Motor neuron (in vitro differentiated cells): ENCODE measurements at regions not wholly inside any gene's neighbourhood (a gene's known extent, or its start where the extent isn't known, plus 50 kb on each side); places are given as distances from the start of the nearest gene placed in this dataset.
"Not testable (repeated sequence)": the region's sequence is repeated elsewhere in the genome, so short reads cannot be mapped to it uniquely, and the experiment has no call there.

Experiments used
- ATAC-seq, 8 experiments: fragments of 200-7000 bp; cut with Tn5 transposase; replicated peaks in 6 of 8; 2 replicates each; pipeline ENCODE4 v1.8.0; 2021; ENCODE audit warnings: mild to moderate bottlenecking in 8 of 8, moderate library complexity in 8 of 8
- H3K27ac ChIP-seq, 2 donors: fragments of 250-450 bp; sonication (Bioruptor Pico); 2 replicates each; pipeline ENCODE4 v1.9.0; 2021; ENCODE audit warnings: antibody characterized with exemption in 2 of 2, mild to moderate bottlenecking in 2 of 2, moderate library complexity in 1 of 2
- H3K4me1 ChIP-seq, 2 donors: fragments of 250-450 bp; sonication (Bioruptor Pico); replicated peaks in 1 of 2; 2 replicates each; pipeline ENCODE4 v1.6.1; 2021; ENCODE audit warnings: antibody characterized with exemption in 2 of 2, mild to moderate bottlenecking in 2 of 2, moderate library complexity in 1 of 2
- H3K4me3 ChIP-seq, 5 donors: fragments of 250-450 bp; sonication (Bioruptor Pico); 2 replicates each; pipeline ENCODE4 v1.9.0; 2021; ENCODE audit warnings: antibody characterized with exemption in 5 of 5, mild to moderate bottlenecking in 5 of 5, moderate library complexity in 4 of 5
- WGBS, 10 experiments: fragments of 450-650 bp; shearing (Covaris generic); methylation state at CpG; one replicate each; pipeline ENCODE4 v1.0.0; 2022; 5-methylcytosine and 5-hydroxymethylcytosine counted together
- in situ Hi-C, 9 experiments: fragments of 400-800 bp; cut with MboI; loops; one replicate each; pipeline ENCODE4 v1.15.0; 2021; ENCODE audit warnings: low sequenced_read_pairs in 9 of 9, low pct_unique_long_range_greater_than_20kb in 2 of 9; ENCODE audit not compliant: unreplicated experiment in 9 of 9

DNA sequence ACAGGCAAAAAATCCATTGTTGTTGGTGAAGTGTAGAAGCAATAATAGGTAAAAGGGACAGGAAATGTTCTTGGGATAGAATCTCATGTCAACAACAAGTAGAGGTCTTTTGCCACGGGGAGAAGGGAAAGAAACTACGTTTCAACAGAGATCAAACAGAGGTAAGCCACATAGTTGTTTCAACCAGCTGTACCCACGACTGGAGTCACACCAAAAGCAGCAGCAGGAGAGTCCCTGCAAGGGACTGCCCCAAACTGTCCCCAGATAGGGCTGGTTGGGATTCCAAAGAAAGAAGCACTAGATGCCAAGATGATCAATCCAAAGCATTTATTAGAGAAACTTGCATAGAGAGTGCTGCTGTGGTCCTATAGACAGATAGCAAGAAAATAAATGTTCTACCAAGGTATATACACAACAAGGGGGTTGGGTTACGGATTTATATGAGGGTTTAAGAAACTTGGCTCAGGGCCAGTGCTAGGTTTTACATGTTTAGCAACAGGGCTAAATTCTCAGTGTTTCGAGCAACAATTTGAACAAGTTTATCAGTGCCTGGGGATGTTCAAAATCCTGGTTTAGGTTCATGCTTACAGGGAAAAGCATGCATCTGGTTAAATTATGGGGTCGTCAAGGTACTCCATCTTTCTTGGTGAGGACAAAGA is 466.5 kb downstream of the MMUT start:
- Histone ChIP-seq H3K27ac (no peak overlapping the region), H3K4me1 (peaks cover 0 to under 1% of the 10 kb centered on the region in 2 donors), H3K4me3 (no peak overlapping the region)
- in situ Hi-C loops: no loop called here
- no peak for ATAC-seq
- 16 to 100% (median 62%) methylated on average over 1 to 6 of the region's 6 CpGs for WGBS, 10 experiments

DNA sequence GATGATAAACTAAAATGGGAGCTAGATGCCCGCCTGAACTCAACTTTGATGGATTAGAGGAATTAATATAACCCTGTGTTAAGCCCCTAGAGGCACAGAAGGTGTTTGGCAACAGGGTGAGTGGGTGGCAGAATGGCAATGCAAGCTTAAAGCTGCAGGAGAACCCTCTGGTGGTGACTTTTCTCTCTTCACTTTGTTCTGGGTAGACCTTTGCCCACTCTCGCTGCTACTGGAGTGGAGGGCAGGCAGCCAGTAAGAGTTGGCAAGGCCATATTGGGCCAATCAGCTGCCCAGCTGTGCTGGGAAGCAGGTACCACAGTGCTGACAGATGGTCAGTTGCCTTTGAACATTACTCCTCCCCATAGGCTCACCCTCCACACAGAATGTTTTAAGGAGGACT is 468.2 kb downstream of the MMUT start:
- in situ Hi-C loops: no loop called here
- no peak for ATAC-seq
- Histone ChIP-seq H3K4me1 (no peaks in the 10 kb centered on the region), H3K4me3 (no peak overlapping the region), H3K27ac (no peak overlapping the region)
- 17 to 89% (median 72%) methylated on average over 1 to 2 of the region's 2 CpGs; no CpG with 5 or more reads in 5 of the 10 experiments for WGBS, 10 experiments

DNA sequence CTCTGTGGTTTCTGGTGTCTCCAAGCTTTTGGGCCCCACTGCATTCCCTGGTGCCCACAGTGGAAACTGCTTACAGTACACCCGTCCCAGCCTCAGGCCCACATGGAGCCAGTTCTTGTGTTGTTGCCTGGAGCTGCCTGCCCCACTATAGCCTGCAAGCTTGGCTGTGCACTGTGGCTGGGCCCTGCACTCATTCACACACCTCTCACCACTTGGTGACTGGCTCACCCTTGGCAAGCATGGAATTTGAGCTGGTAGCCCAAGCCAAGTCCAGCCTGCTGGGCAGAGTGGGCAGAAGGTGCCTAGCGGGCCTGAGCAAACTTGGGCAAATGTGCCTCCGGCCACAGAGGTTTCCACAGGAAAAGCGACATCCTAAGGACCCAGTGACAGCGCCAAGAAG is 472.3 kb downstream of the MMUT start:
- Histone ChIP-seq H3K27ac (no peak overlapping the region), H3K4me1 (no peaks in the 10 kb centered on the region), H3K4me3 (no peak overlapping the region)
- WGBS, 10 experiments: 30 to 100% (median 94%) methylated on average over 1 to 4 of the region's 5 CpGs; no CpG with 5 or more reads in 3 of the 10 experiments
- ATAC-seq: peak in 1 of 8 experiments; percentile 69
- in situ Hi-C loops: no loop called here

DNA sequence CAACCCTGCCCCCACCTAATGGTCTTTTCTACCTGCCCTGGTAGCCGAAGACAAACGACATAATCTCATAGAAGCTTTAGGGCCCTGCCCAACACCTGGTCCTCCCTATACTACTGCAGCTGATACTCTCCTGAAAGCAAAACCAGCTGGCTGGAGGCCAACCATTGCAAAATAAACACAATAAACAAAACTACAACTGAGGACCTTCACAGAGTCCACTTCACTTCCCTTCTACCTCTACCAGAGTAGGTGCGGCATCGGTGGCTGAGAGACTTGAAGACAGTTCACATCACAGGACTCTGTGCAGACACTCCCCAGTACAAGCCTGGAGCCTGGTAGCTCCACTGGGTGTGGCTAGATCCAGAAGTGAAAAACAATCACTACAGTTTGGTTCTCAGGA is 476.2 kb downstream of the MMUT start:
- ATAC-seq: peak in 2 of 8 experiments; percentile 74 to 88
- Histone ChIP-seq H3K4me1 (no peaks in the 10 kb centered on the region), H3K27ac (no peak overlapping the region), H3K4me3 (no peak overlapping the region)
- 84 to 100% (median 94%) methylated on average over 2 to 4 of the region's 4 CpGs; no CpG with 5 or more reads in 5 of the 10 experiments for WGBS, 10 experiments
- in situ Hi-C loops: no loop called here

DNA sequence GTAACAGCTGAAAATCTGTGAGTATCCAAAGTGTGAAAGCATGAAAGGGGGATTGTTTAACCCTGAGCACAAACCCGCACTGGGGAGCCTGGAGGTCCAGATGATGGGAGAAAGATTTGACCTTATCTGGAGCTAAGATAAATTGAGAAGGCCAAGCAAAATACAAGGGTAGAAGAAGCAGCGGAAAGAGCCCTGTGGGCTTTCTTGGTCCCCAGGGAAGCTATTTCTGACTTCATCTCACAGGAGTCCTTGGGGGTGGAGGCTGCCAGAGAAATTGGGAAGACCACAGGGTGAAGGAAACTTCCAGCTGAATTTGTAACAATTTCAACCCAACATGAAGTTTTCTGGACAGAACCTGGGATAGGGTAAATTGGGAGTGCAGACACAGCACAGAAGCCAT is 476.9 kb downstream of the MMUT start:
- no peak for ATAC-seq
- 24 to 100% (median 92%) methylated on average over 1 to 2 of the region's 2 CpGs; no CpG with 5 or more reads in 2 of the 10 experiments for WGBS, 10 experiments
- in situ Hi-C loops: no loop called here
- Histone ChIP-seq H3K27ac (no peak overlapping the region), H3K4me3 (no peak overlapping the region), H3K4me1 (no peaks in the 10 kb centered on the region)

DNA sequence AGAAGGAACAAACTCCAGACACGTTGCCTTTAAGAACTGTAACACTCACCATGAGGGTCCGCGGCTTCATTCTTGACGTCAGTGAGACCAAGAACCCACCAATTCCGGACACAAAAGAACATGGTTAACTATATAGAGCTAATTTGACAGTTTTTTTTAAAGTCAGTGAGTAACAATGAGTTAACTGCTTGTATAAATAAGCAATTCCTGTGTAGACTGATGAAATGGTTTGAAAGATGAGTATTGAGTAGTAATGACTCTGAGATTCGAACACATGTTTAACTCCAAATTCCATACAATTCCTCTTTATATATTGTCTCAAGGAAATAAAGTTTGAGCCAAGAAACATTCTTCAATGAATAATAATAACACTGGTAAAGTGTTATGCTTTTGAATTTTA is 478.0 kb downstream of the MMUT start:
- Histone ChIP-seq H3K4me3 (no peak overlapping the region), H3K4me1 (no peaks in the 10 kb centered on the region), H3K27ac (no peak overlapping the region)
- ATAC-seq: no peak
- WGBS, 10 experiments: 39 to 97% (median 90%) methylated on average over 3 to 6 of the region's 6 CpGs; no CpG with 5 or more reads in 1 of the 10 experiments
- in situ Hi-C loops: no loop called here

DNA sequence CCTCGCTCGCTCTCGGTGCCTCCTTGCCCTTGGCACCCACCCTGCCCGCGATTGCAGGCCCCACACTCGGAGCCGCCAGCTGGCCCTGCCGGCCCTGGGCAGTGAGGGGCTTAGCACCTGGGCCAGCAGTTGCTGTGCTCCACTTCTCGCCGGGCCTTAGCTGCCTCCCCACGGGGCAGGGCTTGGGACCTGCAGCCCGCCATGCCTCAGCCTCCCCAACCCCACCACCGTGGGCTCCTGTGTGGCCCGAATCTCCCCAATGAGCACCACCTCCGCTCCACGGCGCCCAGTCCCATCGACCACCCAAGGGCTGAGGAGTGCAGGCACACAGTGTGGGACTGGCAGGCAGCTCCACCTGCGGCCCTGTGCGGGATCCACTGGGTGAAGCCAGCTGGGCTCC is 479.1 kb downstream of the MMUT start:
- H3K4me3 ChIP-seq, H3K27ac ChIP-seq, H3K4me1 ChIP-seq, in situ Hi-C loops, ATAC-seq: not testable (repeated sequence)
- 80 to 97% (median 80%) methylated on average over 1 to 5 of the region's 20 CpGs; no CpG with 5 or more reads in 7 of the 10 experiments for WGBS, 10 experiments

DNA sequence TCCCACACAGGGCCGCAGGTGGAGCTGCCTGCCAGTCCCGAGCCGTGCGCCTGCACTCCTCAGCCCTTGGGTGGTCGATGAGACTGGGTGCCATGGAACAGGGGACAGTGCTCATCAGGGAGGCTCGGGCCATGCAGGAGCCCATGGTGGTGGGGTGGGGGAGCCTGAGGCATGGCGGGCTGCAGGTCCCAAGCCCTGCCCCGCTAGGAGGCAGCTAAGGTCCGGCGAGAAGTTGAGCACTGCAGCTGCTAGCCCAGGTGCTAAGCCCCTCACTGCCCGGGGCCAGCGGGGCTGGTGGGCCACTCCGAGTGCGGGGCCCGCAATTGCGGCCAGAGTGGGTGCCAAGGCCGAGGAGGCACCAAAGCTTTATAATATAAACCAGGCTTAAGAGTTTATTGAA is 479.7 kb downstream of the MMUT start:
- H3K27ac ChIP-seq: no peak overlapping the region
- WGBS, 10 experiments: 100% methylated on average over 1 to 5 of the region's 17 CpGs; no CpG with 5 or more reads in 6 of the 10 experiments
- ATAC-seq: no peak
- H3K4me1 ChIP-seq: no peaks in the 10 kb centered on the region
- in situ Hi-C loops: no loop called here
- no peak overlapping the region for H3K4me3 ChIP-seq

DNA sequence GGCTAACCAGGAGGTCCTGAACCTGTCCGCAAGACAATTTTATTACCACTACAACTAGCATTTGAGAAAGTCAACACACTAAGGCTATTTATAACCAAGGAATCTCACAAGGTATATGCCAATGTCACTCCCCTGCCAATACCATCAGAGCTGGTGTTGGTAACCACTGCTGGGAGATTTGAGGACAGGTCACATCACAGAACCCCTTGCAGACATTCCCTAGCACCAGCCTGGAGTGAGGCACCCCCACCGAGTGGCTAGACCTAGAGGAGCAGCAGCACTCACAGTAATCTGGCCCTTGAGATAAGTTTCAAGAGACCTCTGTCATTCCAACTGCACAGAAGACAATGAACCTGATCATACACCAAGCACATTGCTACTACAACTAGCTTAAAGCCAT is 483.2 kb downstream of the MMUT start:
- in situ Hi-C loops: no loop called here
- H3K27ac ChIP-seq: no peak overlapping the region
- H3K4me3 ChIP-seq: no peak overlapping the region
- peaks cover 0 to 7% of the 10 kb centered on the region in 2 donors for H3K4me1 ChIP-seq
- WGBS, 10 experiments: 20 to 100% (median 92%) methylated on average over 1 to 2 of the region's 2 CpGs; no CpG with 5 or more reads in 4 of the 10 experiments
- ATAC-seq: no peak

DNA sequence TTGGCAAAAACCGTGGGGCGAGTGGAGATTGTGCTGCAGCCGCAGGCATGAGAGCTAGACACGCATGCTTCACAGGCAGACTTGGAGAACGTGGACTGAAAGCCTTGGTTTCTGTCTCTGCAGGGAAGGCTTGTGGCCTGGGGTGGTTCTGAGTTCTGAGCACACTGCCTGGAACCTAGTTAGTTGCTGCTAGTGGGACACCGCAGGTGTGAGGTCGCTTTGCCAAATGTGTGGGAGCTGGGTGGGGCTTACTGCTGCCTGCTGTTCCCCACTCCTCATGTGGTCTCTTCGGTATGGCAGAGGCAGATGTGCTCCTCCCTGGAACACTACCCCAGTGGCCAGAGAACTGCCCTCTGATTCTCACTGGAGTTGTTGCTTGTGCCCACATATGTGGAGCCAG is 484.0 kb downstream of the MMUT start:
- in situ Hi-C loops: no loop called here
- Histone ChIP-seq H3K4me3 (no peak overlapping the region), H3K4me1 (peaks cover 0 to 7% of the 10 kb centered on the region in 2 donors), H3K27ac (no peak overlapping the region)
- WGBS, 10 experiments: 30 to 100% (median 67%) methylated on average over 1 to 7 of the region's 8 CpGs; no CpG with 5 or more reads in 5 of the 10 experiments
- ATAC-seq: no peak

DNA sequence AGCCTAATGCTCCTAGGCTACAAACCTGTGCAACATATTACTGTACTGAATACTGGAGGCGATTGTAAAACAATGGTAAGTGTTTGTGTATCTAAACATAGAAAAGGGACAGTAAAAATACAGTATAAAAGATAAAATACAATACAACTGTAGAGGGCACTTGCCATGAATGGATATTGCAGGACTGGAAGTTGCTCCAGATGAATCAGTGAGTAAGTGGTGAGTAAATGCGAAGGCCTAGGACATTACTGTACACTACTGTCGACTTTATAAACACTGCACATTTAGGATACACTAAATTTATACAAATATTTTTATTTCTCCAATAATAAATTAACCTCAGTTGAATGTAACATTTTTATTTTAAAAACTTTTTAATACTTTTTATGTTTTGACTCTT is 485.0 kb downstream of the MMUT start:
- Histone ChIP-seq H3K27ac (no peak overlapping the region), H3K4me3 (no peak overlapping the region), H3K4me1 (peaks cover 0 to 7% of the 10 kb centered on the region in 2 donors)
- no peak for ATAC-seq
- WGBS, 10 experiments: 22 to 100% (median 78%) methylated on average over 1 to 3 of the region's 3 CpGs
- in situ Hi-C loops: no loop called here

DNA sequence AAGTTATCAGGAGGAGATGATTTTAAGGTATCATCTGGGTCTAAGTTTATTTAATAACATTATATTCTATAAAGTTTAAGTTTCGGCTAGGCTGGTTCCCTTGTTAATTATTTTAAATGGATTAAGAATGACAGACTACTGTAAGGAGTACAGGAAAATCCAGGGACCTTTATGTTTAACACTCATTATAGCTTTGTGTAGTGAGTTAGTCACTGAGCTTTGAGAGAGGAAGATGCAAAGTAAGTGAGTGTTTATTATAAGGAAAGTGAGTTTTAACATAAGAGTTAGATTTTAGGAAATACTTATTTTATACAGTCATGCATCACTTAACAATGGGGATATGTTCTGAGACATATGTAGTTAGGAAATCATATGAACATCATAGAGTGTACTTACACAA is 485.5 kb downstream of the MMUT start:
- in situ Hi-C loops: no loop called here
- 11 to 89% (median 71%) methylated on average over 1 of the region's 1 CpG; no CpG with 5 or more reads in 3 of the 10 experiments for WGBS, 10 experiments
- Histone ChIP-seq H3K27ac (no peak overlapping the region), H3K4me1 (peaks cover 0 to 7% of the 10 kb centered on the region in 2 donors), H3K4me3 (no peak overlapping the region)
- no peak for ATAC-seq

DNA sequence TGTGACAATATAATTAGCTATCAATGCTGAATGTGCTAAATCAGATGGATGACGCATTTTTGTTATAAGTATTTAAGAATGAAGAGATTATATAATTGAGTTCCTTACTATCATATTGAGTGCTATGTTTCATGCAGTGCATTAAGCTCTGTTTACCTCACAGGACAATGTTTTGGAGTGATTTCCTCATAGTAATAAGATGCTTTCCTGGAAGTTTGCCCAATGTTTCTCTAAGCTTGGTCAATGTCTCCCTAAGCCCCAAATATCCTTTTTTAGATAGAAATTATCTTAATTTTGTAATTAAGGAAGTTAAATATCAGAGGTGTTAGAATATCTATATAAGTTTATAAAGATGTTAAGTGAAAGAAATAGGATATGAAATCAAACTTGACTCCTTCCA is 489.6 kb downstream of the MMUT start:
- H3K27ac ChIP-seq: no peak overlapping the region
- no peak overlapping the region for H3K4me3 ChIP-seq
- no peak for ATAC-seq
- in situ Hi-C loops: no loop called here
- peaks cover 0 to 7% of the 10 kb centered on the region in 2 donors for H3K4me1 ChIP-seq
- WGBS, 10 experiments: 40 to 100% (median 60%) methylated on average over 1 of the region's 1 CpG; no CpG with 5 or more reads in 1 of the 10 experiments

DNA sequence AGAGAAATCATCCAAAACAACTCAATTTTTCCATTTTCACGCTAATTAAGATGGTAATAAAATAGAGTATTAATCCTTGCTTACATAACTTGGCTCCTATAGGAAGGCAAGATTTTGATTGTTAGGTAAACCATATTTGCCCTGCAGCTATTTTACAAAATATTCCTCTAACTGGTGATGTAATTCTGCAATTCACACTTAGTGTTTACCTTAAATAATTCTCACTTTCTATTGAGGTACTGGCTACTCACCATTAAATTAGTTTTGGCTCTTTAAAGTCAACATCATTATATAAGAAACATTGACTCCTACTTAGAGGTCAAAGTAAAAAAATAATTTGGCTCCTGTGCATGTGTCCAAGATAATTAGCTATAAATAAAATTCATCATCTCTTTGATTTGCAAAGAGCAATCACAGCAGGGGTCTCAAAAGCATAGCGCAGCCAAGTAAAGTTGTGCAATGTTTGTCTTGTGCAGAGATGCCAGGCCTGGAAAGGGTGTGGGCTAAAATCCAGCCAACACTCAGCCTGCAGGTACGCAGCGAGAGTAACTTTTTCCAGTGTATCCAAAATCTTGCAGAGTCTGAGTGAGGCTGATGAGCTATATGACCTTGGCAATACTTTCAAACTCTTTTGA is 501.2 kb downstream of the MMUT start:
- in situ Hi-C loops: no loop called here
- Histone ChIP-seq H3K27ac (no peak overlapping the region), H3K4me1 (no peaks in the 10 kb centered on the region), H3K4me3 (no peak overlapping the region)
- ATAC-seq: no peak
- 38 to 96% (median 87%) methylated on average over 1 to 4 of the region's 4 CpGs for WGBS, 10 experiments
